ENCODE measurements at regions not wholly inside any gene's neighbourhood (a gene's known extent, or its start where the extent isn't known, plus 50 kb on each side); places are given as distances from the start of the nearest gene placed in this dataset.

GRCh38 chr7:113392421-113392820 is 274.1 kb upstream of the SMIM30 start:
- peak in 4 of 7 donors; percentile 14 to 49 (median 16) for DNase-seq
- peaks cover 0 to 12% of the 10 kb centered on the region in 2 donors for H3K4me1 ChIP-seq (replicated peaks in 1 of 2)
- TF ChIP-seq POLR2A (IDR thresholded peaks at IDR 0.05) (no peak), CTCF (IDR thresholded peaks at IDR 0.05) (no peak)
- intact Hi-C loops (cut with DNase I): no loop called here
- no peak overlapping the region for H3K27ac ChIP-seq
- 32 to 41% (median 34%) methylated on average over 6 of the region's 6 CpGs for WGBS, 4 donors
- no peaks in the 10 kb centered on the region for H3K9me3 ChIP-seq (replicated peaks in 1 of 3)
- H3K36me3 ChIP-seq (replicated peaks in 1 of 2): no peaks in the 10 kb centered on the region
- H3K27me3 ChIP-seq: no peaks in the 10 kb centered on the region
- no peak overlapping the region for H3K4me3 ChIP-seq

DNA sequence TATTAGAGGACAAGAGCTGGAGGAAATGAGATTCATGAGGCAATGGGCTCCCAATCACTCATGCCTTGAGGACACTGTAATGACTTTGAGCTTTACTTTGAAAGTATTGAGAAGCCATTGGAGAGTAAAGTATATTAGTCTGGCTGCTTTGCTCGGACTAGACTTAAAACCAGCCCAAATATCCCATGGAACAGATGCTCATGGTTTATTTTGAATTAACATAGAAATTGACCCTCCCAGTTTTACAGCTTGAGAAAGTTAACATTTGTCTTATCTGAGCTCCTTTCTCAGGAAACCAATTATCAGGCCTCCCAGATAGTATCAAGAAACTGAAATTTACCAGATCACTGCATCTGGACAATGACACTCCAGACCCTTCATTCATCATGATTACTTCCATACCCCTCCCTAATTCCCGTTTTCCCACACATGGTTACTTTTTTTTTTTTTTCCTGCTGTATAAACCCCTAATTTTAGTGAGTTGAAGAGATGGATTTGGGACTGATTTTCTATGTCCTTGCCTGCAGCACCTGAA is 270.8 kb upstream of the SMIM30 start:
- Histone ChIP-seq H3K4me1 (replicated peaks in 1 of 2) (peaks cover 0 to 12% of the 10 kb centered on the region in 2 donors), H3K4me3 (no peak overlapping the region), H3K36me3 (replicated peaks in 1 of 2) (no peaks in the 10 kb centered on the region), H3K27ac (no peak overlapping the region), H3K27me3 (no peaks in the 10 kb centered on the region), H3K9me3 (replicated peaks in 1 of 3) (no peaks in the 10 kb centered on the region)
- DNase-seq: no peak
- TF ChIP-seq CTCF (IDR thresholded peaks at IDR 0.05) (no peak), POLR2A (IDR thresholded peaks at IDR 0.05) (no peak)
- intact Hi-C loops (cut with DNase I): no loop called here
- 70 to 84% (median 82%) methylated on average over 2 of the region's 2 CpGs for WGBS, 4 donors

- H3K4me3 ChIP-seq: no peak overlapping the region
- H3K9me3 ChIP-seq (replicated peaks in 1 of 3): no peaks in the 10 kb centered on the region
- no peaks in the 10 kb centered on the region for H3K27me3 ChIP-seq
- no peak for DNase-seq
- H3K4me1 ChIP-seq (replicated peaks in 1 of 2): no peaks in the 10 kb centered on the region
- intact Hi-C loops (cut with DNase I): no loop called here
- 80 to 89% (median 82%) methylated on average over 3 of the region's 3 CpGs for whole genome bisulfite sequencing, 4 donors
- no peak overlapping the region for H3K27ac ChIP-seq
- TF ChIP-seq CTCF (IDR thresholded peaks at IDR 0.05): no peak
- TF ChIP-seq POLR2A (IDR thresholded peaks at IDR 0.05): no peak
- no peaks in the 10 kb centered on the region for H3K36me3 ChIP-seq (replicated peaks in 1 of 2)
These were observed 265.3 kb upstream of the SMIM30 start for GRCh38 chr7:113383638-113384037.

GRCh38 chr7:113379746-113380145 is 261.4 kb upstream of the SMIM30 start:
- intact Hi-C loops (cut with DNase I): no loop called here
- no peaks in the 10 kb centered on the region for H3K36me3 ChIP-seq (replicated peaks in 1 of 2)
- H3K9me3 ChIP-seq (replicated peaks in 1 of 3): no peaks in the 10 kb centered on the region
- no peaks in the 10 kb centered on the region for H3K4me1 ChIP-seq (replicated peaks in 1 of 2)
- no peak for DNase-seq
- H3K27me3 ChIP-seq: no peaks in the 10 kb centered on the region
- 83 to 99% (median 90%) methylated on average over 3 of the region's 3 CpGs for WGBS, 4 donors
- TF ChIP-seq POLR2A (IDR thresholded peaks at IDR 0.05) (no peak), CTCF (IDR thresholded peaks at IDR 0.05) (no peak)
- no peak overlapping the region for H3K4me3 ChIP-seq
- no peak overlapping the region for H3K27ac ChIP-seq
